ENCODE measurements at regions not wholly inside any gene's neighbourhood (a gene's known extent, or its start where the extent isn't known, plus 50 kb on each side); places are given as distances from the start of the nearest gene placed in this dataset.
A peak's percentile ranks its signal among the peaks of the same experiment; 100 is the strongest.

DNA sequence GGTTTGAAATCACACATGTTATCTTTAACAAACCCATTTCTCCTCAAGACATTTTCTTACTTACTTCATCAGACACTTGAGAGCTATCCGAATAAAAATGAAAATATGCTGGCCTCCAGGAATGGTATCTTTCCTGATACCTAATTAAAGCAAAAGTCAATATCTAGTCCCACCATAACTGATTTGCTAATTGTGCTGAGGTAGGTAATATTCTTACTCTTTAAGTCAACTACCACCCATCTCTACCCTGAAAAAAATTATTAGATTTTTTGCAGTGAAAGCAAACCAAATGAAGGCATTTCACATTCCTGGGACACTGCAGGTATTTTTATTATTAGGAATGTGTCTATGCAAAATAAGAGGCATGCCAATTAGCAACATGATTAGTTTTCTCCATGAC, 175.8 kb downstream of the QDPR start:
- DNase-seq = no peak

DNA sequence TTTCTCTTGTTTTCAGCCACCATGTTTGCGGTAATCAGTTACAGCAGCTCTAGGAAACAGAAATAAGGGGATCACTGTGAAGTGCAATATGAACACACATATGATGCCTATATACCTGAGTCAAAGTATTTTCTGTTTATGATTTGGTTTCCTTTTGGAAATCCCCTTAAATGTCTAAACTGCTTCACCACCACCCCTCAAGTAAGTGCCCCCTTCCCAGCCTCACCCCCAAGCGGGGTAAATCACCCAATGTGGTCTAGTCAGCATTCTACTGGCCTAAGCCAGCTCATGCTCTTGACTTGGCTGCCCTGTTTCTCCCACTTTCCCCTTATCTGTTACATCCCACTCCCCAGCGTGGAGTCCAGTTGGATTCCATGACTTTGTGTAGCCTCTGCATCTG, 176.5 kb downstream of the QDPR start:
- no peak for DNase-seq

DNA sequence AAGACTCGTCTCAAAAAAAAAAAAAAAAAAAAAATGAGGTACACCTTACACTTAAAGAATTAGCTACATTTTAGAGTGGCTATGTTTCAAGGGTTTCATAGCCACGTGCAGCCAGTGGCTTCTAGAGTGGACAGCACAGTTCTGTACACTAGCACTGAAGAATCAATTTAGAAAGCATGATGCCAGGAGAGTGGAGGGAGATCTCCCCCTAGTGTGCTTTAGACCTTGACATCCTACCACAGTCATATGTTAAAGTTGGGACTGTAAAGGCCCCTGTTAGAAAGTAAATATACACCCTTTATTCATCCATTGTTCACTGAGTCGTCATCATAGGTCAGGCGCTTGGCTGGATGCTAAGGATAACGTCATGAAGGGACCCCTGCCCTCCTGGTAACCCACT, 179.4 kb downstream of the QDPR start:
- DNase-seq = peak; percentile 30

DNA sequence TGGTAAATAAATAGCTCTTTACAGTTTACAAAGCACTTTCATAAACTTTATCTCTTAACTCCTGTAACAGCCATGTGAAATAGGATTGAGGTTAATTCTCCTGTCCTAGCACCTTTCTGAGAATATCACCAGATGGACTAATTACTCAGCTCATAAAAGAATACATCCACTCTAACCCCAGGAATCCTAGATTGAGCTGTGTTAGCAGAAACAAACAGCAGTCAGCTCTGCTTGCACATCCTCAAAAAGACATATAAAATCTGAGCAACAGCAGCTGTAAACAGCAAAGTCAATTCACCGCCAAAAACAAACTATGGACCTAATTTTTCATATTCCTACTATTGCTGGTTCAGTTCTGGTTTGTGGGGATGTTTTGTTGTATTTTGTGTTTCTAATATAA, 182.8 kb downstream of the QDPR start:
- DNase-seq = no peak

DNA sequence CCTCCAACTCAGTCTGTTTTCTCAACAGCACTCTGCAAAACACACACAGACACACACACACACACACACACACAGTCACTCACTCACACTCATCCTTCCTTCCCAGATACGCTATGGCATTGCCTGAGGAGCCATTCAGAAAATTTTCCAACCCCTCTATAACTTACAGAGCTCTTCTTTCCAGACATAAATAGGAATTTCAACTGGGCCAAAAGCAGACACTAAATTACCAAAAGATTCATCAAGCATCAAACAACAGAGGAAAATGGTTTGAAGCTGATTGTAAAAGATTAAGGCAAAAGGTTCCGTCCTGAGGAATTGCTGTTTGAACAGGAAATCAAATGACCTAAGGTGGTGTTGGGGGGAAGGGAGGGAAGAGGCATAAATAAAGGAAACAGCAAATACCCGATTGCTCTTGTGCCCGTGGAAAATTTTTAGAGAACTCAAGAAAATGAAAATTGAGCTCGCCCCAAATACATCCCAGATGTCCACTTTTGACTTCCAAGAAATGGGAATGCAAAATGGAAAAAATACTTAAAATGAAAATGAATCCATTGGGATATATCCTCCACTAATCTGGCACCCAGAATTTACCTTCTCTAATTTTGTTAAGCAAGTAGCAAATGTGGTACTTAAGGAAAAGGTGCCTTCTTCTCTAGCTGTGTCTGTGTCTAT, 183.6 kb downstream of the QDPR start:
- DNase-seq = peak; percentile 51

DNA sequence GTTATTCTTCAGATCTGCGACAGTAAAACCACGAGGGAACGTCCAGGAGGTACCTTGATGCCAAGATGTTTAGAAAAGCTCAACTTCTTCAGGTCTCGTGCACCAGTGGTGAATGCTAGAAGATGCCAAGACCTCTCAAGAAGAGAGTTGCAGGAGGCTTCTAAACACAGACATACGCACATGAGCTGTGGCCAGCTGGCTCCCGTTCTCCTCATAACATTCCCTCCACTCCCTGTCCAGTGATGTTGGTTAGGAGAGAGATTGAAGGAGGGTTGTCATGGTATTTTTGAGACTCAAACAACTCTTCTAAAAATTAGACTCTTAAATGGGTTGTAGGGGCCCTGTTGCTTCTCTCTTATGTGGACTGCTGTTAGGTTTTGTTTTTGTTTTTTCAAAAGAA, 184.3 kb downstream of the QDPR start:
- no peak for DNase-seq

DNA sequence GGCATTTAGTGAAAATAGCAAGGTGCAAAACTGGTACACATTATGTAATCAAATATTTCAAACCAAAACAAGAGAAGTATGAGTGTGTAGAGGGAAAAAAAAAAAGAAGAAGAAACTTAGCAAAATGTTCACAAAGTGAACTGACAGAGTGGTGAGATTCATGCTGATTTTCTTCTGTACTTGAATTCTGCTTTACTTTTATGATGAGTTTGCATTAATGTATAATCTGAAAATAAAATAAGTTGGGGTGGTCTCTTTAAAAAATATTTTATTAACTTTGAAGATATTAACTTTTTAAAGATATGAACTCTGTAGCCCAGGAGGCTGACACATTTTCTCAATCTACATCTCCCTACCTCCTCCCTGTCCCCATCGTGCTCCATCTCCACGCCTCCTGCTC, 185.1 kb downstream of the QDPR start:
- no peak for DNase-seq

DNA sequence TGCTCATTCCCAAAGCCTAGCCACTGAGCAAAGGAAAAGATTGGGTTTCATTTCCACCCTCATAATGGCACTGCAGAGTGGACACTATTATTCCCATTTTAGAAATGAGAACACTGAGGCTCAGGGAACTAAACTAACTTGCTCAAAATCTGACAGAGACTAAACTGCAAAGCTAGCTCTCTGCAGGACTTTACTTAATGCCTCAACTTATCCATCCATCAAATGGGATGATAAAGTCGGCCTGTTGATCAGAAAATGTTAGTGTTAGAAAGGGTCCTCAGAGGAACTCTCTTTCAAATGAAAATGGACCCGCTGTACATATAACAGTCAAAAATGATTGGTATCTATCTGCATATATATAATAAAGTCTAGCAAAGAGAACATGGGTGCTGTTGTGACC, 186.8 kb downstream of the QDPR start:
- DNase-seq = no peak

DNA sequence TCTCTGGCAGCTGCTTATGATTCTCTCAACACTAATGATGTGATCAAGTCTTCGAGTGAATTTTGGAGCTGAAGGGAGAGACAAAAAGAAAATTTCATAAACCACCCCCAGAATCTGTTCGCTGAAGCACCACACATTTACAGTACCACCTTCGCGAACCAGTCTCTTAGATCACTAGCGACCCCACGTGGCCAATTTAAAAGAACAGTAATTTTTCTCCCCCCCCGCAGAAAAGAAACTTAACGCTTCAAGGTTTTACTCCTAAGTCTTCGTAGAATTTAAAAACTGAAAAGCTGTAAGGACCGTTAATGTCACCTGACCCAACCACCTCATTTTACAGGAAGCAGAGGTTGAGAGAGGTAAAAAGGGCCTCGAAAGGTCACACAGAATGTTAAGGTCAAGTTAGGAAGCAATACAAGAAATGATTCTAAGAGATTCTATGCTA, 187.5 kb downstream of the QDPR start:
- peak; percentile 82 for DNase-seq

DNA sequence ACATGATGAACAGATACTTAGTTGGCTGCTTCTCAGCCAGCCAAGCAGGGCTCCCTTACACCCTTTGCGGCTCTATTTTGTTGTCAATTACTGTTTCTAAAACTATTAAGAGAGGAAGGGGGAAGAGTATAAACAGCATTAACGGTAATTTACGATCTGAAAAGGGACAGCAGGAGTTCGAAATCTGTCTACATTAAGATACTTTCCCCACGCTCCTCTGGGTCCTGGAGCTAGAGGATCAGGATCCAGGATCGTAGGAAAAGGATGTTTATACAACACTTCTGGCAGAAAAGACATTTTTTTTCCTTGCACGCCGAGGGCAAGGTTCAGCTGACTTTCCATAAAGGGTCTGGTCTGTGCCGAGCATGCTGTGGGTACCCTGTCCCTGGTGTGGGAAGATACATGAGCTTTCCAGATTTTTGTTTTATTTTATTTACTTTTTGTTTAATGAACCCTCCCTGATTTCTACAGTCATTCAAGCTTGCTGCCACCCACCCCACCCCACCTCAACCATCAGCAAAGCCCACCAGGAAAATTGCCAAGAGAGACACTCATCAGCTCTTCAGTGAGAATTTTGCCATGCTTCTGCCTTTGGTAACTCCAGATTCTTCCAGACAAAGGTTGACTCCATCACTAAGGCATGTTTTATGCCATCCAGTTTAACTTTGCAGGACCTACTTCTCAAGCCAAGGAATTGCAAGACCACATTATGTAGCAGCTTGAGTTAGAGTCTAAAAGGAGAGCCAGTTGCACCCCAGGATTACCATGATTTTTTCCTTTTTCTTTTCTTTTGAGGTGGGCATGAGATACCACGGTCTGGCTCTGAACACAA, 188.1 kb downstream of the QDPR start:
- DNase-seq = peak; percentile 62

DNA sequence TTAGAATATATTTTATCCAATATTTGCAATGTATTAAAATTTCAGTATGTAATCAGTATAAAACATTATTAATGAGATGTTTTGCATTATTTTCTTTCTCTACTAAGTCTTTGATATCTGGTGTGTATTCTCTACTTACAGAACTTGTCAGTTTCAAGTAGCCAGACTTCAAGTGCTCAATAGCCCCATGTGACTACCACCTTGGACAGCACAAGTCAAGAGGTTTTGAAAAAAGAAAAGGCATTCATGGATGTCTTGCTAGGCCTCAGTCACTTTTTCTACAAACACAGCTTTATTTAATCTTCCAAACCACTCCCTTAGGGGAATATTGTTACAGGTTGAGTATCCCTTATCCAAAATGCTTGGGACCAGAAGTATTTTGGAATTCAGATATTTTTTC, 189.4 kb downstream of the QDPR start:
- no peak for DNase-seq

DNA sequence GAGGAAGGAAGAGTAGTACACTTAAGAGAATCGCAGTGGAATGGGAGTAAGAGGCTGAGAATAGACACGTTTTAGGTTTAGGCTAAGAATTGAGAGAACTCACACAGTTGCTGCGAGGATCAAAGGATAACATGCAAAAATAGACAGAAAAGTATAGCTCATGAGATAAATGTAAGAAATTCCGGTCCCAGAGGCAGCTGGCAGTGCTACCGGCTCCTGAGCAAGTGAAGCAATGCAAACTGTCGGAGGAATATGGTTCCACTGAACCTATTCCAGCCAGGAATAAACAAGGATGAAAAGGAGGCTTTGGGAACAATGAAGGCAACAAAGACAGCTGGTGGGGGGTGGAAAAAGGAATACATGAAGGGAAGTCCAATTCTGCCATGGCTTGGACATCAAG, 191.8 kb downstream of the QDPR start:
- no peak for DNase-seq

DNA sequence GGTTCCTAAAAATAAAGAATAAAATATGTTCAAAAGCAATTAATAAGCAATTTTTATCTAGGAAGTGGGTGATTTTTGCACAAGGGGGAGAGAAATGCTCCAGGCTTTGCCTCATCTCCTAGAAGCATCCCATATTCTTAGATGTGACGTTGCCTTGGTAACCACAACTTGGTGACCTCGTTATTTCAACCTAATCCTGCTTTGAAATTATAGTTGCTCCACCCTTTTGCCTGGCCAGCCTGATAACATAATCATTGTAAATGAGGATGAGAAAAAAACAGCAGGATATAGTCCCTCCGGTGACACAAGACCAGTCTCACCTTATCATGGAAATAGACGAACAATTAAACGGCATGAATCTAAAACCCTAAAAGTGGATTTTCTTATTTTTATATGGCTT, 194.4 kb downstream of the QDPR start:
- DNase-seq = no peak

DNA sequence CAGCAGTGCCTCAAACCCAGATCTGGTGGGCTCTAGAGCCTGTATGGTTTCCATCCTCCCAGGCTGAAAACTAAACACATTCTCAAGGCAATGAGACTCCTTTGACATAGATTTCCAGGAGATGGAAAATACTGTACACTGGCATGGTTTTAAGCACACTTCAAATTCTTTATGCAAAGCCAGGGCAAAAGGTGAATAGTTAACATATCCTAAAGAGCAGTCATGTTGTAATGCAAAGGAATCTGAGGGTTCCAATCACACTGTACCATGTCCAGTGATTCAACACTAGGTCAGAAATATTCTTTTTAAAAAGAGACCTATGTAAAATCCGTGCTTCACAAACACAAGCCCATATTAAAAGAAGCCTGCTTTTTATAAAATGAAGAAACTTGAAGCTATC, 195.3 kb downstream of the QDPR start:
- DNase-seq = no peak

DNA sequence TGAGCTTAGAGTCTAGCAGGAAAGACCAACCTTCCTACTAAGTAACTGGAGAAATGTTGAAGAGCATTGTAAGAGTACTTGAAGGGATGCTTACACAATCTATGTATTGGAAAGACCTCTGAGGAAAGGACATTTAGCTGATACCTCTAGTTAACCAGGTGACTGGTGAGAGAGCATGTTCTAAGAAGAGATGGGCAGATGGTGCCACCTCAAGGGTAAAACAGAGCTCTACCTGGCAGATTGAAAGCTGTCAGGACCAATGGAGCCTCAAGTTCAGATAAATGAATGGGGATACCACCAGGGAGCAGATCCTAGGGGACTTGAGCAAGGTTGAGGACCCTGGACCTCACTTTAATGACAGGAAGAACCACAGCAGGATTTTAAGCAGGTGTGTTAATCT, 196.4 kb downstream of the QDPR start:
- no peak for DNase-seq

DNA sequence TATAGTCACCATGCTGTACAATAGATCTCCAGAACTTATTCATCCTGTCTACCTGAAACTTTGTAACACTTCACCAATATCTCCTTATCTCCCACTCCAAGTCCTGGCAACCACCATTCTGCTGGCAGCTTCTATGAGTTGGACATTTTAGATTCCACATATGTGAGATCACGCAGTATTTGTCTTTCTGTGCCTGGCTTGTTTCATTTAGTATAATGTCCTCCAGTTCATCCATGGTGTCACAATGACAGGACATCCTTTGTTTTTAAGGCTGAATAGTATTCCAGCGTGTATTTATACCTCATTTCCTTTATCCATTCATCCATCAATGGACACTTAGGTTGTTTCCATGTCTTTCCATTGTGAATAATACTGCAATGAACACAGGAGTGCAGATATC, 198.7 kb downstream of the QDPR start:
- DNase-seq = peak; percentile 25

DNA sequence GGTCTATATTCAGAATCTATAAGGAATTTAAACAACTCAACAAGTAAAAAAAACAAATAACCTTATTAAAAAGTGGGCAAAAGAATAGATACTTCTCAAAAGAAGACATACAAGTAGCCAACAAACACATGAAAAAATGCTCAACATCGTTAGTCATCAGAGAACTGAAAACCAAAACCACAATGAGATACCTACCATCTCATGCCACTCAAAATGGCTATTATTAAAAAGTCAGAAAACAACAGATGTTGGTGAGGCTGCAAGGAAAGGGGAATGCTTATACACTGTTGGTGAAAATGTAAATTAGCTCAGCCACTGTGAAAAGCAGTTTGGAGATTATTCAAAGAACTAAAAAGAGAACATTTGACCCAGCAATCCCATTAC, 201.6 kb downstream of the QDPR start:
- DNase-seq = no peak

DNA sequence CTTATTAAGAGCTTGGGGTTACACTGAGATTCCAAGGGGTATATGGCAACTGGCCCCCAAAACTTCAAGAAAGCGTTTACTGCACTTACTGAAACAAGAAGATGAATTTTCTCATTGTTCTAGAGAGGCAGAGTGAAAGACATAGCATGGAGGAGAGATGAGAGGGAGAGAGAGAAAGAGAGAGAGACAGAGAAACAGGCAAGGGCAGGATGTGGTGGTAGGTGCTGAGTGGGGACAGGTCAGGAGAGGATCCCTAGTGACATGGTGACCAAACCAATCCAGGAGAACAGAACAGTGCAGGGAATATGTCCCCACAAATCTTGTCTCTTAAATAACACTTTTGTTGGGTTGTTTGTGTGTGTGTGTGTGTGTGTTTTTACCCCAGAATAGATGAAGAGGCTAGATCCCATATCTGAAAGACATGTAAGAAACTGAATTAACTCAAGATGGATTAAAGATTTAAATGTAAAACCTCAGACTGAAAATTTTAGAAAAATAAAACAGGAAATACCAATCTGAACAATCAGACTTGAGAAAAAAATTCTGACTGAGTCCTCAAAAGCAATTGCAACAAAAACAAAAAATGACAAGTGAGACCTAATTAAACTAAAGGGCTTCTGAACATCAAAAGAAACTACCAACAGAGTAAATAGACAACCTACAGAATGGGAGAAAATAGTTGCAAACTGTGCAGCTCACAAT, 202.2 kb downstream of the QDPR start:
- no peak for DNase-seq

DNA sequence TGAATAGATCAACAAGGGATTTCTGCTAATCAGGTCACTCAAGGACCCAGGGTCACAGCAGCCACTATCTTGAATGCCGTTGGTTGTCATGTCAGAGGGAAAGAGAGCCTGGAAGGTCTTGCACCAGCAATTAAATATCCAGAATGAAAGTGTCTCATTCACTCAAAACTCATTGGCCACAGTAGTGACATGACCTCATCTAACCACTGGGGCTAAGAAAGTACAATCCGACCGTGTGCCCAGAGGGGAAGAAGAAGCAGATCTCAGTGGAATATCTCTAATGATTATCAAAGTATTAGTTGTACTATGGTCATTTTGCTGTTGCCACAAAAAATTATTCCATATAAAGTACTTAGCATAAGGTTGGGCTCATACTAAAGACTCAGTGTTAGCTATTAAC, 210.0 kb downstream of the QDPR start:
- DNase-seq = no peak

DNA sequence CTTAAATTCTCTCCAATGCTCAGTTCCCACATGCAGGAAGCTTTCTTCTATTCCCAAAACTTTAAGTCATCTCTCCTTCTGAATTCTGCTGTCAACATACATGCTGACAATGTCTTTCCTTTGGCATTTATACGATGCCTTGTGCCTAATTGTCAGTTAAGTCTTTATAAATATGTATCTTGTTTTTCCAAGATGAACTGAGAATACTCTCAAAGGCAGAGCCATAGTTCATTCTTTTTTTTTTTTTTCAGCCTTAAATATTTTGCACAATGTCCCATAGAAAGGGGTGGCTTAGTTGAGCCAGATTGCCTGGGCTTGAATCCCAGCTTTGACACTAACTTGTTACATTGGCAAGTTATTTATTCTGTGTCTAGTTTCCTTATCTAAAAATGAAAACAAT, 210.6 kb downstream of the QDPR start:
- DNase-seq = no peak

DNA sequence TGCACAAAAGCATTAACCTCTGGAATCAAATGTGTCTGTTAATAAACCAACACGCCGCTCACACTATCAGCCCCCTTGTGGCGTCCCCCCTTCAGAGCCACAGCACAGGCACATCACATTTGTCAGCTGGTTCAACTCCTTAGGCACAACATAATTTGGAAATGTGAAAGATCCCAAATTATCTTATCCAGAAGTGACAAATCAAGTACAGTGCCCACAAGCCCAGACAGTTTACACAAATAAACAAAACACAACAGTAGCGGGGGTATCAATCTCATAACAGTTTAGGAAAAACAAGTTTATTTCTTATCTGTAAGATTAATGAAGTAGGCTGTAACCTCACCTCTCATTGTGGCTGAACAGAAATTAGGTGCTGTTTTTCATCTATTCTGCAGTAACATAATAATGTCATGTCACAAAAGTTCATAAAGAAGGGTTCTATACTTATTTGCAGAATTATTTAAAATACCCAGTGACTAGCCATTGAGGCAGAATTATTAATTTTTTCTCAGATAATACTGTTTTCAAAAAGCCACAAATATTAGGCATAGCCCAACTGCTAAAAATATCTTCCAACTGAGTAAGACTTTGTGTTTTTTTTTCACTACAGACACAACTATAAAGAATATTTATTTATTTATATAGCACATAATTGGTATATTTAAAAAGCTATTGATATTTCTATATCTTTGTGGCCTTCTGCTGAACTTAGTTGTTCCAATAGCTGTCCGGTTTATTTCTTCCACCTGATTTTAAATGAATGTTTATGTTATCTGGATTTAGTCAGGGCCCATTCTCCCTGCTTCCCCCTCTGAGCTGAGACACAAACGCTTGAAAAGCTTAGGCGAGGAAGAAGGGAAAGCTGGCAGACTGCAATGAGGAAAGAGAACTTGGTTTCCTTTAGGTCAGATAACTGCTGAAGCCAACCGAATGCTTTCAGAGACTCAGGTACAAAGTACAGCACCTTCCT, 214.7 kb downstream of the QDPR start:
- no peak for DNase-seq

DNA sequence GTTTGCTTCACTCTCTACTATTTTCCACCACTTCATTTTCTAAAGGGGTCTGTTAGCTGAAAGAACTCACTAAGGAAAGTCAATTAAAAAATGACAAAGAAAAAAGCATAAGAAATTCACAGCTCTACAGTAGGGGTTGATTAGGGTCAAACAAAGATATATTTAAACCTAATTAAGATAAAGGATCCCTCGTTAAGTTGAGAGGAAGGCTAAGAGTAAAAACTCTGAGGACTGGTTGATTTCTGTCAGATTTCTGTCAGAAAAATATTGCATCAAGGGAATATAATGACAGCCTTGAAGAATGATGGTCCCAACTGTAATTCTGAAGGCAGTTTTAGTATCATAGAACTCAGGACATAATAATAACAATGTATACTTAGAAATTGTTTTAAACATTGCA, 218.0 kb downstream of the QDPR start:
- no peak for DNase-seq

DNA sequence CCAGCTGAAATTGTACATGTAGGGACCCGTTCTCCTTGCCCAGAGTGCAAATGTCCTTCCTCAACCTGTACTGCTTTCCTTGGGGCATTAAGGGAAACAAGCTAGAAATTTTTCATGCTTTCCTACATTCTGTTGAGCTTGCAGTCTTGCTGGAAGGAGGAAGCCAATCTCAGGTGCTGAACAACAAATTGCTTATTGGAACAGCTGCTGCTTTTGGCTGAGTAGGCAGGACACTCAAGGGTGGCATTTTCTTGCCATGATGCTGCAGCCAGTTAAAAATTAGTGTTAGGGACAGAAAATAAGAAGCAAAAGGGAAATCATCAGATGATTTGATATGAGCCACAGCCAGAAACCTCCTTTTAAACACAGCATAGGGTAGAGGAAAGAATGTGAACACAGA, 223.7 kb downstream of the QDPR start:
- no peak for DNase-seq

All from dermis blood vessel endothelial cell (primary cell).